WTC11 (cell line): ENCODE measurements at regions not wholly inside any gene's neighbourhood (a gene's known extent, or its start where the extent isn't known, plus 50 kb on each side); places are given as distances from the start of the nearest gene placed in this dataset.

Source experiments
- ATAC-seq: fragments of 200-7000 bp; cut with Tn5 transposase; 2 replicates; pipeline ENCODE4 v1.10.0; 2021; ENCODE audit warnings: mild to moderate bottlenecking, moderate library complexity
- CTCF ChIA-PET: fragments of 300-600 bp; sonication (Branson Sonifier 250); formaldehyde crosslinking; loops from one replicate; lab custom pipeline; 2021; ENCODE audit warnings: antibody characterized with exemption; lab: Charles Lee
- POLR2A ChIA-PET: fragments of 350-600 bp; sonication (Branson Sonifier 250); formaldehyde crosslinking; loops from one replicate; lab custom pipeline; 2021; ENCODE audit warnings: antibody characterized with exemption; lab: Charles Lee
- DNase-seq: peaks from one replicate; pipeline ENCODE4 v3.0.0; 2021; ENCODE audit warnings: low spot score
- H3K27ac Mint-ChIP-seq: 2 replicates; pipeline ENCODE4 v1.8.0; 2021; ENCODE audit warnings: mixed read lengths
- H3K27me3 Mint-ChIP-seq: 2 replicates; pipeline ENCODE4 v1.8.0; 2021; ENCODE audit warnings: low read depth, mild to moderate bottlenecking, moderate library complexity, mixed read lengths
- H3K36me3 Mint-ChIP-seq: 2 replicates; pipeline ENCODE4 v1.8.0; 2021; ENCODE audit warnings: mixed read lengths
- H3K4me1 Mint-ChIP-seq: 2 replicates; pipeline ENCODE4 v1.8.0; 2022; ENCODE audit warnings: mixed read lengths
- H3K4me3 Mint-ChIP-seq: 2 replicates; pipeline ENCODE4 v1.8.0; 2021; ENCODE audit warnings: mild to moderate bottlenecking, moderate library complexity, mixed read lengths
- H3K9me3 Mint-ChIP-seq: 2 replicates; pipeline ENCODE4 v1.8.0; 2021; ENCODE audit warnings: mixed read lengths
- CBFB ChIP-seq: sonication (generic); formaldehyde crosslinking; IDR thresholded peaks from 2 replicates; pipeline ENCODE4 v1.8.1; 2022; ENCODE audit warnings: mild to moderate bottlenecking, low read depth, missing genetic modification reagents
- E2F4 ChIP-seq: sonication (generic); formaldehyde crosslinking; IDR thresholded peaks from 2 replicates; pipeline ENCODE4 v1.8.1; 2022; ENCODE audit warnings: low read depth, mild to moderate bottlenecking, moderate library complexity, missing genetic modification reagents, borderline replicate concordance
- FOXP1 ChIP-seq: sonication (generic); formaldehyde crosslinking; IDR thresholded peaks from 2 replicates; pipeline ENCODE4 v1.8.0; 2022; ENCODE audit warnings: missing genetic modification reagents, mild to moderate bottlenecking, moderate library complexity, borderline replicate concordance
- GABPB1 ChIP-seq: sonication (generic); formaldehyde crosslinking; IDR thresholded peaks from 2 replicates; pipeline ENCODE4 v1.8.1; 2023; ENCODE audit warnings: mild to moderate bottlenecking, missing genetic modification reagents
- JAZF1 ChIP-seq: fragments of 250-450 bp; sonication (Bioruptor Pico); IDR thresholded peaks from 2 replicates; pipeline ENCODE4 v1.9.0; 2021; ENCODE audit warnings: moderate library complexity, mild to moderate bottlenecking, inconsistent platforms
- KAT7 ChIP-seq: sonication (generic); formaldehyde crosslinking; IDR thresholded peaks from 2 replicates; pipeline ENCODE4 v1.8.1; 2023; ENCODE audit warnings: missing genetic modification reagents, mild to moderate bottlenecking, borderline replicate concordance
- MLX ChIP-seq: sonication (generic); formaldehyde crosslinking; IDR thresholded peaks from 2 replicates; pipeline ENCODE4 v1.8.1; 2023; ENCODE audit warnings: mild to moderate bottlenecking, missing genetic modification reagents, moderate library complexity
- MXD4 ChIP-seq: fragments of 250-450 bp; sonication (Bioruptor Pico); IDR thresholded peaks from 2 replicates; pipeline ENCODE4 v1.8.0; 2021; ENCODE audit warnings: mild to moderate bottlenecking, moderate library complexity, borderline replicate concordance
- NFE2L1 ChIP-seq: sonication (generic); formaldehyde crosslinking; IDR thresholded peaks from 2 replicates; pipeline ENCODE4 v1.8.1; 2023; ENCODE audit warnings: missing genetic modification reagents
- NR3C1 ChIP-seq: sonication (generic); formaldehyde crosslinking; conservative IDR thresholded peaks from 2 replicates; pipeline ENCODE4 v1.8.1; 2023; ENCODE audit warnings: low read depth, mild to moderate bottlenecking, missing genetic modification reagents
- STAT6 ChIP-seq: sonication (generic); formaldehyde crosslinking; conservative IDR thresholded peaks from 2 replicates; pipeline ENCODE4 v1.8.1; 2023; ENCODE audit warnings: mild to moderate bottlenecking, low read depth, missing genetic modification reagents, moderate library complexity
- TEAD1 ChIP-seq: sonication (generic); formaldehyde crosslinking; IDR thresholded peaks from 2 replicates; pipeline ENCODE4 v1.8.0; 2022; ENCODE audit warnings: mild to moderate bottlenecking, missing genetic modification reagents
- TP53 ChIP-seq: sonication (generic); formaldehyde crosslinking; IDR thresholded peaks from 2 replicates; pipeline ENCODE4 v1.8.1; 2023; ENCODE audit warnings: mild to moderate bottlenecking, missing genetic modification reagents
- USF1 ChIP-seq: sonication (generic); formaldehyde crosslinking; IDR thresholded peaks from 2 replicates; pipeline ENCODE4 v1.8.0; 2022; ENCODE audit warnings: mild to moderate bottlenecking, missing genetic modification reagents
- ZBTB21 ChIP-seq: sonication (generic); formaldehyde crosslinking; IDR thresholded peaks from 2 replicates; pipeline ENCODE4 v1.8.1; 2023; ENCODE audit warnings: mild to moderate bottlenecking, missing genetic modification reagents, borderline replicate concordance
- ZNF416 ChIP-seq: fragments of 250-450 bp; sonication (Bioruptor Pico); IDR thresholded peaks from 2 replicates; pipeline ENCODE4 v1.9.0; 2021; ENCODE audit warnings: mild to moderate bottlenecking, inconsistent platforms
- ZNF423 ChIP-seq: fragments of 250-450 bp; sonication (Bioruptor Pico); IDR thresholded peaks from 2 replicates; pipeline ENCODE4 v2.1.2; 2022; ENCODE audit warnings: mild to moderate bottlenecking, moderate library complexity
- ZNF512 ChIP-seq: sonication (generic); formaldehyde crosslinking; IDR thresholded peaks from 2 replicates; pipeline ENCODE4 v1.8.1; 2022; ENCODE audit warnings: missing genetic modification reagents, borderline replicate concordance
- ZNF671 ChIP-seq: fragments of 250-450 bp; sonication (Bioruptor Pico); IDR thresholded peaks from 2 replicates; pipeline ENCODE4 v1.8.0; 2021; ENCODE audit warnings: mild to moderate bottlenecking

- H3K4me3 Mint-ChIP-seq = no peak overlapping the region
These were observed 741.5 kb downstream of the BRD1 start for GRCh38 chr22:49086181-49086580.

GRCh38 chr22:49084206-49084605 is 743.5 kb downstream of the BRD1 start:
- no peak for DNase-seq
- TF ChIP-seq ZNF416 (CRISPR knock-in tag) (no peak), NFE2L1 (0 out of 2 replicates have a peak, but pooled peaks have one; percentile 21), ZNF423 (CRISPR knock-in tag) (peak; percentile 23; the same call in 1 of the 2 replicates)
- TF ChIP-seq, all 79 proteins: peak for 2
- Mint-ChIP-seq H3K36me3 (no peaks in the 10 kb centered on the region), H3K4me1 (peaks cover 3% of the 10 kb centered on the region; the same call in 1 of the 2 replicates), H3K4me3 (no peak overlapping the region), H3K27ac (no peak overlapping the region), H3K9me3 (no peaks in the 10 kb centered on the region), H3K27me3 (no peaks in the 10 kb centered on the region)
- CTCF ChIA-PET = no interaction called here
- POLR2A ChIA-PET = no interaction called here
- no peak for ATAC-seq

More at GRCh38 chr22:49086181-49086580, 741.5 kb downstream of the BRD1 start:
- H3K36me3 Mint-ChIP-seq = no peaks in the 10 kb centered on the region
- peaks cover 2% of the 10 kb centered on the region; the same call in 1 of the 2 replicates for H3K27me3 Mint-ChIP-seq
- no peak for DNase-seq
- ChIA-PET POLR2A (no interaction called here), CTCF (interaction anchor here (1.6 kb wide), 1 partner anchor 219 kb away, joined by 7 read pairs; no protein-coding TSS in a partner anchor)
- no peak overlapping the region; the same call in 1 of the 2 replicates for H3K27ac Mint-ChIP-seq
- no peak for TF ChIP-seq KAT7
- no peak for TF ChIP-seq USF1 (CRISPR knock-in tag)
- no peak for TF ChIP-seq TP53 (CRISPR knock-in tag)
- TF ChIP-seq NFE2L1 = no peak
- no peak for TF ChIP-seq STAT6
- TF ChIP-seq MLX (CRISPR knock-in tag) = no peak
- no peak for TF ChIP-seq JAZF1
- TF ChIP-seq MXD4 (CRISPR knock-in tag) = no peak
- no peak for TF ChIP-seq ZBTB21 (CRISPR knock-in tag)
- TF ChIP-seq NR3C1 (CRISPR knock-in tag) = no peak
- TF ChIP-seq FOXP1 = no peak
- TF ChIP-seq GABPB1 (CRISPR knock-in tag) = no peak
- TF ChIP-seq ZNF671 (CRISPR knock-in tag) = no peak
- no peak for TF ChIP-seq E2F4 (CRISPR knock-in tag)
- no peak for TF ChIP-seq ZNF512 (CRISPR knock-in tag)
- no peak for TF ChIP-seq CBFB (CRISPR knock-in tag)
- no peak for TF ChIP-seq TEAD1
- no peak for ATAC-seq
- H3K4me1 Mint-ChIP-seq = peaks cover 3% of the 10 kb centered on the region; the same call in 1 of the 2 replicates
- no peaks in the 10 kb centered on the region for H3K9me3 Mint-ChIP-seq
